Endothelial cell (in vitro differentiated cells): ENCODE measurements at regions not wholly inside any gene's neighbourhood (a gene's known extent, or its start where the extent isn't known, plus 50 kb on each side); places are given as distances from the start of the nearest gene placed in this dataset.

Source experiments
- DNase-seq: peaks from one replicate; pipeline ENCODE4 v3.0.0; 2021; ENCODE audit warnings: low spot score
- H3K27ac Mint-ChIP-seq: one replicate; pipeline ENCODE4 v1.8.0; 2021; ENCODE audit warnings: mixed read lengths, inconsistent platforms; ENCODE audit not compliant: unreplicated experiment
- H3K27me3 Mint-ChIP-seq: one replicate; pipeline ENCODE4 v1.8.0; 2021; ENCODE audit warnings: mild to moderate bottlenecking, moderate library complexity, mixed read lengths, inconsistent platforms; ENCODE audit not compliant: unreplicated experiment
- H3K36me3 Mint-ChIP-seq: one replicate; pipeline ENCODE4 v1.8.0; 2021; ENCODE audit warnings: mild to moderate bottlenecking, low read depth, mixed read lengths, inconsistent platforms; ENCODE audit not compliant: unreplicated experiment
- H3K4me1 Mint-ChIP-seq: one replicate; pipeline ENCODE4 v1.8.0; 2021; ENCODE audit warnings: mild to moderate bottlenecking, mixed read lengths, inconsistent platforms; ENCODE audit not compliant: unreplicated experiment
- H3K4me3 Mint-ChIP-seq: one replicate; pipeline ENCODE4 v1.8.0; 2021; ENCODE audit warnings: mild to moderate bottlenecking, mixed read lengths, inconsistent platforms; ENCODE audit not compliant: unreplicated experiment
- H3K9me3 Mint-ChIP-seq: one replicate; pipeline ENCODE4 v1.8.0; 2021; ENCODE audit warnings: mixed read lengths, inconsistent platforms; ENCODE audit not compliant: unreplicated experiment
- TF ChIP-seq, protein P1 (sequence below): fragments of 200-600 bp; sonication (generic); IDR thresholded peaks from one replicate; pipeline ENCODE4 v1.5.0; 2021; ENCODE audit warnings: antibody characterized with exemption; ENCODE audit not compliant: unreplicated experiment

DNA sequence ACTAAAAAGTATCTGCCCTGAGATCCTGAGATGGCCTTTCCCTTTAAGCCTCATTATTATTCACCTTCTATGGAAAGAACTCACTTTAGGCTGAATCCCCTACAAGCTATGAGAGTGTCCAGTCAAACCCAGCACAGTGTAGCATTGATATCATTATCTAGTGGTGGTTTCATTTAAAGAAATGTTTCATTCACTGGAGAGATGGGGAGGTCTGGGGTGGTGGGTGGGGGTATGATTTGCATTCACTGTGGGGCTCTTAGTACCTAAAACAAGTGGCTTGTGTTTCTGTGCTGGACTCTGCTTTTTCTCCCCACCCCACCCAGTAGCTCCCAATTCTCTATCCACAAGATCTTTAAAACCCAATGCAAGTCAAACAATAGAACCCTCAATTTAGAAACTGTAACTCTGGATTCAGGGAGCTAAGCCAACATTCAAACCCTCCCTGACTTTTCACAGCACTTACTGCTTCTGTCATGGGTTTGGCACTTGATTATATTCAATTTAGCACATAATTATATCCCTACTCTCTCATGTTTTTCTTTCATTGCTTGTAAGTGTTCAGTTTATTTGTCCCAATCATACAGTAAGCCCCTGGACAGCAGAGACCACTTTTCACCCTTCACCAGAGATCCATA lies 310.5 kb upstream of the THBS1 start:
- Mint-ChIP-seq H3K9me3 (no peaks in the 10 kb centered on the region), H3K36me3 (no peaks in the 10 kb centered on the region), H3K27ac (no peak overlapping the region), H3K27me3 (no peaks in the 10 kb centered on the region), H3K4me3 (no peak overlapping the region), H3K4me1 (no peaks in the 10 kb centered on the region)
- TF ChIP-seq, protein P1, sequence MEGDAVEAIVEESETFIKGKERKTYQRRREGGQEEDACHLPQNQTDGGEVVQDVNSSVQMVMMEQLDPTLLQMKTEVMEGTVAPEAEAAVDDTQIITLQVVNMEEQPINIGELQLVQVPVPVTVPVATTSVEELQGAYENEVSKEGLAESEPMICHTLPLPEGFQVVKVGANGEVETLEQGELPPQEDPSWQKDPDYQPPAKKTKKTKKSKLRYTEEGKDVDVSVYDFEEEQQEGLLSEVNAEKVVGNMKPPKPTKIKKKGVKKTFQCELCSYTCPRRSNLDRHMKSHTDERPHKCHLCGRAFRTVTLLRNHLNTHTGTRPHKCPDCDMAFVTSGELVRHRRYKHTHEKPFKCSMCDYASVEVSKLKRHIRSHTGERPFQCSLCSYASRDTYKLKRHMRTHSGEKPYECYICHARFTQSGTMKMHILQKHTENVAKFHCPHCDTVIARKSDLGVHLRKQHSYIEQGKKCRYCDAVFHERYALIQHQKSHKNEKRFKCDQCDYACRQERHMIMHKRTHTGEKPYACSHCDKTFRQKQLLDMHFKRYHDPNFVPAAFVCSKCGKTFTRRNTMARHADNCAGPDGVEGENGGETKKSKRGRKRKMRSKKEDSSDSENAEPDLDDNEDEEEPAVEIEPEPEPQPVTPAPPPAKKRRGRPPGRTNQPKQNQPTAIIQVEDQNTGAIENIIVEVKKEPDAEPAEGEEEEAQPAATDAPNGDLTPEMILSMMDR, result no peak
- no peak for DNase-seq

DNA sequence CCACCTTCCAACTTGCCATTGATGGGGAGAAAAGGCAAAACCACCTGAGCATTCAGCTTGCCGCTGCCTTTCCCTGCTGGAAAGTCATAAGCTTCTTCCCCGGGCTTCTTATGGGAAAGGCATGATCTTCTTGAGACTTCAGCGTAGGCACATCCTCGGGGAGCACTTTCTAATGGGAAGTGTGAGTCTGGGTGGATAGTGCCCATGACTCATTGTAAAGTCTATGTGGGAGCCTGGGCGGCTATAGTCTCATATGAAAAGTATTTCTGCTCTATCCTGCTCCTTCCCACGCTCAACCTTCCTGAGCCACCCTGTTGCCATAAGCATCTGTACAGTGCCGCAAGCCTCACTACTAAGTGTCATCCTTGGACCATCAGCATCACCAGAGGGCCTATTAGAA lies 309.9 kb upstream of the THBS1 start:
- Mint-ChIP-seq H3K9me3 (no peaks in the 10 kb centered on the region), H3K27me3 (no peaks in the 10 kb centered on the region), H3K4me3 (no peak overlapping the region), H3K36me3 (no peaks in the 10 kb centered on the region), H3K27ac (no peak overlapping the region), H3K4me1 (no peaks in the 10 kb centered on the region)
- DNase-seq, result no peak
- TF ChIP-seq, protein P1, result no peak

DNA sequence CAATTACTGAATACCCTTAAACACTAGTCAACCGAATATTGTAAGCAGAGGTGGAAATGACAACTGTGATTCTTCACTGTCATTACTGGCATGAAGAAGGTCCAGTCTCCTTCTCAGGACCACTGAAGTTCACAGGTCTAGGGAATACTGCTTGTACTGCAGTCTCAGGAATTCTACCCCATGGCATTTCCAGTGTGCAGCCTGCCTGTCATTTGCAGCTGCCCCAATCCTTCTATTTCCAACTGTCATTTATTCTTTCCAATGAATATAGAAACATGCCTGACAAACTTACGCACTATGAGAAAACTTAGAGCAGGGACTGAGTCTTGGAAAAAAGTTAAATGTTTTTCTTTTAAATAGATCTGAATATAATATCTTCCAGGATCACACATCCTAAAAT lies 308.0 kb upstream of the THBS1 start:
- H3K4me1 Mint-ChIP-seq, result no peaks in the 10 kb centered on the region
- no peak overlapping the region for H3K27ac Mint-ChIP-seq
- no peak overlapping the region for H3K4me3 Mint-ChIP-seq
- DNase-seq, result no peak
- H3K27me3 Mint-ChIP-seq, result no peaks in the 10 kb centered on the region
- TF ChIP-seq, protein P1, result no peak
- H3K36me3 Mint-ChIP-seq, result no peaks in the 10 kb centered on the region
- no peaks in the 10 kb centered on the region for H3K9me3 Mint-ChIP-seq

DNA sequence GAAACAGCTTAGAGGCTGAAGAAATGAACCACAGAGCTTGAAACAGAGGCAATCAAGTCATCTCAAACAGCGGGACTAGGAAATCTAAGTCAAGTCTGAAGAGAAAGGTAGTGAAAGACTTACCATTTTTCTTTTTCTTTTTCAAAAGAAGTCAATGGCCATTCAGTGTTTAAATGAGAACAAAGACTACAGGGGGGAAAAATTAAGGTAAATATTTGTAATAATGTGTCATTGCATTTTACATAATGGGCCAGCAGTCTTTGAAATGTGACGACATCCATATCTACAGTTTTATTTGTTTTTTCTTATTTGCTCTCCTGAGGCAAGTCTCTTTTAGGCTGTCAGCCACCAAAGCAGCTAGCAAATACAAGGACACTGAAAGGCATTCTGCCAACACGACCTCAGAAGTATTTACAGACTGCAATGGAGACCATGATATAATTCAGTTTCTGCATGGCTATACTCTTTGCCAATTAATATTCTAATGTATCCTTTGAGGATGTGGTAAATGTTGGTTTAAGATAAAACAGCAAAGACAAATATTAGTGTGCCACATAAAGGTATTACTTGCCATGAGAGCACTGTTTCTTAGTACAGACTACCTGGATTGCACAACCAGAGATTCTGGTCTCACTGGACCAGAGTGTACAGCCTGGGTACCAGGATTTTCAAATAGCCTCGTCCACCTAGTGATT lies 307.0 kb upstream of the THBS1 start:
- no peaks in the 10 kb centered on the region for H3K4me1 Mint-ChIP-seq
- H3K4me3 Mint-ChIP-seq, result no peak overlapping the region
- no peak for DNase-seq
- H3K9me3 Mint-ChIP-seq, result no peaks in the 10 kb centered on the region
- TF ChIP-seq, protein P1, result no peak
- H3K27ac Mint-ChIP-seq, result no peak overlapping the region
- no peaks in the 10 kb centered on the region for H3K36me3 Mint-ChIP-seq
- H3K27me3 Mint-ChIP-seq, result no peaks in the 10 kb centered on the region

DNA sequence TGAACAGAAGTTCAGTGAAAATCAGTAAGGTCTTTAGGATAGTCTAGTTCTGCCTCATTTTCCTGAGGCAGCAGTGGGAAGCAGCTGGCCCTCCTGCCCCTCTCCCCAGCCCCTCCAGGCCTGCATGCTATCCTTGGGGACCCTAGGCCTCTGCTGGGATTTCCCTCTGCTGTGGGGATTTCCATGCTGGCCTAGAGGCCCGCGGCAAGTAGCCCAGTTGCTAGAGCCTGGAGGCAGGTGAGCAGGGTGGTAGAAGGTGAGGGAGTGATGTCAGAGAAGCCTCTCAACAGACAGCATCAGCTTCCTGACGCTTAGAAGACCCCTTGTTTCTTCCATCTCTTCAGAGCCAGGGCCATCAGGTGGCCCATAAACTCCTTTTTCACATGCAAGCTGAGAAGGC lies 305.8 kb upstream of the THBS1 start:
- no peaks in the 10 kb centered on the region for H3K9me3 Mint-ChIP-seq
- H3K36me3 Mint-ChIP-seq, result no peaks in the 10 kb centered on the region
- no peak overlapping the region for H3K27ac Mint-ChIP-seq
- H3K4me1 Mint-ChIP-seq, result no peaks in the 10 kb centered on the region
- TF ChIP-seq, protein P1, result no peak
- DNase-seq, result no peak
- H3K4me3 Mint-ChIP-seq, result no peak overlapping the region
- H3K27me3 Mint-ChIP-seq, result no peaks in the 10 kb centered on the region
